Kidney (tissue), 13 donors: ENCODE measurements at regions not wholly inside any gene's neighbourhood (a gene's known extent, or its start where the extent isn't known, plus 50 kb on each side); places are given as distances from the start of the nearest gene placed in this dataset.

Experiments used
- DNase-seq, 5 donors: peaks; one replicate each; pipeline ENCODE4 v3.0.0-alpha.2; 2013 to 2020
- FAIRE-seq: peaks from 2 replicates; lab custom pipeline; 2012; peaks lifted over from hg19 to GRCh38; lab: Jason Lieb, UNC
- H3K27ac ChIP-seq, 2 donors: one replicate each; pipeline ENCODE4 v1.7.0; 2013; ENCODE audit warnings: low read depth in 2 of 2, low read length in 2 of 2, inconsistent platforms in 1 of 2
- H3K27me3 ChIP-seq: one replicate; pipeline ENCODE4 v1.7.1; 2013; ENCODE audit warnings: low read length, inconsistent platforms; ENCODE audit not compliant: control insufficient read depth, insufficient read depth
- H3K36me3 ChIP-seq, 3 donors: one replicate each; pipeline versions ENCODE4 v1.7.0 to v1.7.1; 2013; ENCODE audit warnings: low read length in 3 of 3, control low read depth in 1 of 3, inconsistent platforms in 1 of 3; ENCODE audit not compliant: insufficient read depth in 3 of 3, control insufficient read depth in 2 of 3
- H3K4me1 ChIP-seq, 3 donors: one replicate each; pipeline versions ENCODE4 v1.7.0 to v1.7.1; 2013; ENCODE audit warnings: low read length in 3 of 3, inconsistent platforms in 1 of 3, low read depth in 1 of 3; ENCODE audit not compliant: control insufficient read depth in 2 of 3, insufficient read depth in 2 of 3
- H3K4me3 ChIP-seq, 3 donors: one replicate each; pipeline versions ENCODE4 v1.7.0 to v1.8.1; 2013; ENCODE audit warnings: low read length in 3 of 3, control low read depth in 1 of 3, inconsistent platforms in 1 of 3
- H3K9ac ChIP-seq, 3 donors: one replicate each; pipeline versions ENCODE4 v1.7.0 to v1.7.1; 2013; ENCODE audit warnings: low read length in 3 of 3, control low read depth in 1 of 3, inconsistent platforms in 1 of 3
- H3K9me3 ChIP-seq, 3 donors: one replicate each; pipeline versions ENCODE4 v1.7.0 to v1.7.1; 2013; ENCODE audit warnings: low read length in 3 of 3, control low read depth in 1 of 3, inconsistent platforms in 1 of 3; ENCODE audit not compliant: control insufficient read depth in 2 of 3, insufficient read depth in 1 of 3
- CTCF ChIP-seq: IDR thresholded peaks from 3 replicates; pipeline ENCODE4 v1.5.1; 2012; ENCODE audit warnings: mild to moderate bottlenecking, moderate library complexity, borderline replicate concordance; ENCODE audit not compliant: insufficient read depth; ENCODE audit errors: extremely low read depth
- intact Hi-C: fragments of 100-400 bp; cut with DNase I; formaldehyde crosslinking; loops from one replicate; pipeline ENCODE4 v1.11.1; 2022
- donor health status: control.
- donor health status: control.
- donor health status: control.
- donor health status: control.
- donor health status: control.
- donor health status: DM: yes; HTN: yes; CAD: no.
- donor health status: Normal renal cell carcinoma (clear cell type).

GRCh38 chr3:69443457-69443920, 57.6 kb upstream of the FRMD4B start:
- no peaks in the 10 kb centered on the region for H3K9me3 ChIP-seq
- DNase-seq (peak in 1 of 5 donors; percentile 23), FAIRE-seq (no peak)
- no peaks in the 10 kb centered on the region for H3K27me3 ChIP-seq
- no peaks in the 10 kb centered on the region for H3K4me1 ChIP-seq
- TF ChIP-seq CTCF = no peak
- intact Hi-C loops = no loop called here
- no peak overlapping the region for H3K9ac ChIP-seq
- no peak overlapping the region for H3K27ac ChIP-seq
- H3K4me3 ChIP-seq = no peak overlapping the region
- no peaks in the 10 kb centered on the region for H3K36me3 ChIP-seq

- H3K9me3 ChIP-seq = no peaks in the 10 kb centered on the region
- no peaks in the 10 kb centered on the region for H3K4me1 ChIP-seq
- H3K36me3 ChIP-seq = no peaks in the 10 kb centered on the region
- no peak for DNase-seq
- no peak overlapping the region for H3K27ac ChIP-seq
- no peak for TF ChIP-seq CTCF
- H3K9ac ChIP-seq = no peak overlapping the region
- no peak overlapping the region for H3K4me3 ChIP-seq
- no peak for FAIRE-seq
- H3K27me3 ChIP-seq = no peaks in the 10 kb centered on the region
- intact Hi-C loops = no loop called here
Measured at GRCh38 chr3:69442771-69443311, 57.0 kb upstream of the FRMD4B start.

- intact Hi-C loops = no loop called here
- no peak for FAIRE-seq
- no peaks in the 10 kb centered on the region for H3K4me1 ChIP-seq
Measured at GRCh38 chr3:69441732-69442131, 55.8 kb upstream of the FRMD4B start.

More at GRCh38 chr3:69441732-69442131, 55.8 kb upstream of the FRMD4B start:
- H3K4me3 ChIP-seq = no peak overlapping the region
- no peak overlapping the region for H3K9ac ChIP-seq
- H3K27me3 ChIP-seq = no peaks in the 10 kb centered on the region
- H3K27ac ChIP-seq = no peak overlapping the region
- no peak for DNase-seq
- H3K9me3 ChIP-seq = no peaks in the 10 kb centered on the region
- no peak for TF ChIP-seq CTCF
- H3K36me3 ChIP-seq = no peaks in the 10 kb centered on the region
